ENCODE measurements at regions not wholly inside any gene's neighbourhood (a gene's known extent, or its start where the extent isn't known, plus 50 kb on each side); places are given as distances from the start of the nearest gene placed in this dataset.

- intact Hi-C loops (cut with micrococcal nuclease; ENCODE audit: unreplicated experiment) (no loop called here), in situ Hi-C loops (cut with MboI) (no loop called here)
- BruUV-seq (replicated peaks), result no TSS peak
- ChIA-PET RAD21 (ENCODE audit: unreplicated experiment) (no interaction called here), SMC1A (ENCODE audit: uncharacterized antibody, unreplicated experiment) (interaction anchor here (1.1 to 1.5 kb wide), 3 partner anchors 7 to 48 kb away, joined by 3 to 4 read pairs (median 3); no protein-coding TSS in a partner anchor), CTCF (no interaction called here), POLR2A (no interaction called here)
- Histone ChIP-seq H3K4me1 (ENCODE audit: control insufficient read depth, insufficient read depth, low read length) (no peaks in the 10 kb centered on the region), H3K4me3 (no peak overlapping the region), H3K27ac (ENCODE audit: control insufficient read depth, insufficient read depth) (no peak overlapping the region), H3K27me3 (replicated peaks in 1 of 2; ENCODE audit: control insufficient read depth in 2 of 2, insufficient read depth in 2 of 2, low read length in 1 of 2) (no peaks in the 10 kb centered on the region), H3K36me3 (ENCODE audit: control insufficient read depth in 2 of 2, insufficient read depth in 2 of 2, low read length in 1 of 2) (no peaks in the 10 kb centered on the region), H3K9ac (ENCODE audit: control insufficient read depth, insufficient read depth, low read length) (no peak overlapping the region), H4K20me1 (ENCODE audit: control insufficient read depth, insufficient read depth) (no peaks in the 10 kb centered on the region), H2AFZ (ENCODE audit: control insufficient read depth, low read depth, low read length) (no peak overlapping the region), H3K79me2 (ENCODE audit: control insufficient read depth, insufficient read depth, low read length) (no peaks in the 10 kb centered on the region), H3K9me3 (replicated peaks; ENCODE audit: control insufficient read depth, insufficient read depth, low read length) (no peaks in the 10 kb centered on the region; the same call in 2 of the 3 replicates), H3K4me2 (ENCODE audit: control insufficient read depth, insufficient read depth) (no peak overlapping the region)
- ATAC-seq, result no peak
- TF ChIP-seq ZSCAN29 (IDR thresholded peaks at IDR 0.05), result no peak
- no peak for TF ChIP-seq RAD51 (IDR thresholded peaks at IDR 0.05)
- no peak for TF ChIP-seq WRNIP1 (IDR thresholded peaks at IDR 0.05; ENCODE audit: borderline replicate concordance, low read depth, low read length)
- TF ChIP-seq IKZF2 (IDR thresholded peaks at IDR 0.05), result no peak
- TF ChIP-seq KLF5 (IDR thresholded peaks at IDR 0.05; ENCODE audit: partially characterized antibody), result no peak
- TF ChIP-seq, protein P1, sequence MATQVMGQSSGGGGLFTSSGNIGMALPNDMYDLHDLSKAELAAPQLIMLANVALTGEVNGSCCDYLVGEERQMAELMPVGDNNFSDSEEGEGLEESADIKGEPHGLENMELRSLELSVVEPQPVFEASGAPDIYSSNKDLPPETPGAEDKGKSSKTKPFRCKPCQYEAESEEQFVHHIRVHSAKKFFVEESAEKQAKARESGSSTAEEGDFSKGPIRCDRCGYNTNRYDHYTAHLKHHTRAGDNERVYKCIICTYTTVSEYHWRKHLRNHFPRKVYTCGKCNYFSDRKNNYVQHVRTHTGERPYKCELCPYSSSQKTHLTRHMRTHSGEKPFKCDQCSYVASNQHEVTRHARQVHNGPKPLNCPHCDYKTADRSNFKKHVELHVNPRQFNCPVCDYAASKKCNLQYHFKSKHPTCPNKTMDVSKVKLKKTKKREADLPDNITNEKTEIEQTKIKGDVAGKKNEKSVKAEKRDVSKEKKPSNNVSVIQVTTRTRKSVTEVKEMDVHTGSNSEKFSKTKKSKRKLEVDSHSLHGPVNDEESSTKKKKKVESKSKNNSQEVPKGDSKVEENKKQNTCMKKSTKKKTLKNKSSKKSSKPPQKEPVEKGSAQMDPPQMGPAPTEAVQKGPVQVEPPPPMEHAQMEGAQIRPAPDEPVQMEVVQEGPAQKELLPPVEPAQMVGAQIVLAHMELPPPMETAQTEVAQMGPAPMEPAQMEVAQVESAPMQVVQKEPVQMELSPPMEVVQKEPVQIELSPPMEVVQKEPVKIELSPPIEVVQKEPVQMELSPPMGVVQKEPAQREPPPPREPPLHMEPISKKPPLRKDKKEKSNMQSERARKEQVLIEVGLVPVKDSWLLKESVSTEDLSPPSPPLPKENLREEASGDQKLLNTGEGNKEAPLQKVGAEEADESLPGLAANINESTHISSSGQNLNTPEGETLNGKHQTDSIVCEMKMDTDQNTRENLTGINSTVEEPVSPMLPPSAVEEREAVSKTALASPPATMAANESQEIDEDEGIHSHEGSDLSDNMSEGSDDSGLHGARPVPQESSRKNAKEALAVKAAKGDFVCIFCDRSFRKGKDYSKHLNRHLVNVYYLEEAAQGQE (IDR thresholded peaks at IDR 0.05; ENCODE audit: low read depth, low read length), result no peak
- TF ChIP-seq, protein P2, sequence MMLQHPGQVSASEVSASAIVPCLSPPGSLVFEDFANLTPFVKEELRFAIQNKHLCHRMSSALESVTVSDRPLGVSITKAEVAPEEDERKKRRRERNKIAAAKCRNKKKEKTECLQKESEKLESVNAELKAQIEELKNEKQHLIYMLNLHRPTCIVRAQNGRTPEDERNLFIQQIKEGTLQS (IDR thresholded peaks at IDR 0.05; ENCODE audit: borderline replicate concordance, extremely low read depth, low read depth, low read length), result no peak
- no peak for TF ChIP-seq ZBTB40 (IDR thresholded peaks at IDR 0.05; ENCODE audit: borderline replicate concordance)
- TF ChIP-seq ZNF622 (IDR thresholded peaks at IDR 0.05), result no peak
- no peak for TF ChIP-seq GATAD2B (conservative IDR thresholded peaks at IDR 0.05; ENCODE audit: low read depth)
- FAIRE-seq, result no peak
- no peak for DNase-seq (ENCODE audit: low read depth, low spot score)
- WGBS (ENCODE audit: insufficient coverage, insufficient replicate concordance, low lambda C conversion rate, missing lambda C conversion rate), result 4% methylated on average over 1 of the region's 1 CpG
Measured at GRCh38 chr13:84088996-84089395, 206.7 kb upstream of the SLITRK1 start.
